Suprapubic skin (tissue), 4 donors: ENCODE measurements at regions not wholly inside any gene's neighbourhood (a gene's known extent, or its start where the extent isn't known, plus 50 kb on each side); places are given as distances from the start of the nearest gene placed in this dataset.

Experiments
- CTCF ChIP-seq, 2 donors: fragments of 200-600 bp in 1 of 2; fragments of 450-650 bp in 1 of 2; sonication (generic) in 1 of 2; IDR thresholded peaks; one replicate each; pipeline ENCODE4 v1.5.1; 2016 to 2019; ENCODE audit warnings: antibody characterized with exemption in 2 of 2, mild to moderate bottlenecking in 1 of 2, moderate library complexity in 1 of 2
- POLR2A ChIP-seq, 2 donors: fragments of 450-650 bp; IDR thresholded peaks; one replicate each; pipeline ENCODE4 v1.6.1; 2017; ENCODE audit warnings: antibody characterized with exemption in 2 of 2, mild to moderate bottlenecking in 2 of 2, moderate library complexity in 2 of 2
- POLR2AphosphoS5 ChIP-seq, 3 donors: sonication (generic); formaldehyde crosslinking; IDR thresholded peaks; one replicate each; pipeline ENCODE4 v1.6.1; 2017; ENCODE audit warnings: antibody characterized with exemption in 3 of 3

DNA sequence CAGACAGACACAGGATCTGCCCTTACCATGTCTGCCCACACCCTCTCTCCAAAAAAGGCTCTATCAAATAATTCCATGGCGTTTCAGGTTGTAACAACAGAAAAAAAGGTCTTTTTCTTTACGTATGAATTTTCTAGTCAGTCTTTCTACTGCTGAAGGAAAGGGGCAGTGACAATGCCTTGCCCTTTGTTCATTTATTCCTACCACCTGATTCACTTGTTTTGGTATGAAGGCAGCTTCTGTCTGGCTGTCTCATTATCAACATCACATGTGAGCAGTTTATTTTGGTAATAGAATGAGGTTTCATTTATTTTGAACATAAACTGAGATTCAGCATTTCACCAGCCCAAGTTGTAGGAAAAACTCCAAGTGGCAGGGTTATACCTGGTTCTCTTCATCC is 94.3 kb upstream of the KLF7 start:
- TF ChIP-seq CTCF (IDR thresholded peaks at IDR 0.05) (no peak), POLR2AphosphoS5 (IDR thresholded peaks at IDR 0.05) (no peak), POLR2A (IDR thresholded peaks at IDR 0.05) (no peak)
